H1 (cell line): ENCODE measurements at regions not wholly inside any gene's neighbourhood (a gene's known extent, or its start where the extent isn't known, plus 50 kb on each side); places are given as distances from the start of the nearest gene placed in this dataset.

Source experiments
- CTCF ChIA-PET: fragments of 300-600 bp; sonication (Branson Sonifier 250); formaldehyde crosslinking; loops from one replicate; lab custom pipeline; 2021; ENCODE audit not compliant: partially characterized antibody; lab: Charles Lee
- POLR2A ChIA-PET: fragments of 300-600 bp; sonication (Branson Sonifier 250); formaldehyde crosslinking; loops from one replicate; lab custom pipeline; 2021; ENCODE audit warnings: inconsistent platforms; ENCODE audit not compliant: partially characterized antibody; lab: Charles Lee
- DNase-seq, 2 experiments: peaks; one replicate each; pipeline versions ENCODE4 v3.0.0 to v3.0.0-alpha.2; 2010 to 2022; ENCODE audit warnings: low spot score in 2 of 2, low read depth in 1 of 2, mixed read lengths in 1 of 2
- FAIRE-seq: peaks from 2 replicates; lab custom pipeline; 2011; peaks lifted over from hg19 to GRCh38; lab: Jason Lieb, UNC
- H2AFZ ChIP-seq: 2 replicates; pipeline ENCODE4 v1.8.1; 2012; ENCODE audit warnings: low read length, inconsistent platforms
- H2AK5ac ChIP-seq: 2 replicates; pipeline ENCODE4 v1.6.1; 2013; ENCODE audit warnings: low read depth, low read length
- H2BK120ac ChIP-seq: replicated peaks from 2 replicates; pipeline ENCODE3; 2013; ENCODE audit warnings: low read depth, low read length, inconsistent platforms
- H2BK12ac ChIP-seq: 2 replicates; pipeline ENCODE4 v1.6.1; 2013; ENCODE audit warnings: low read depth, low read length
- H2BK15ac ChIP-seq: 2 replicates; pipeline ENCODE4 v1.6.1; 2013; ENCODE audit warnings: low read length
- H2BK20ac ChIP-seq: 2 replicates; pipeline ENCODE4 v1.6.1; 2013; ENCODE audit warnings: low read length
- H2BK5ac ChIP-seq: 2 replicates; pipeline ENCODE4 v1.6.1; 2013; ENCODE audit warnings: low read depth, low read length
- H3K14ac ChIP-seq: 2 replicates; pipeline ENCODE4 v1.6.1; 2013; ENCODE audit warnings: inconsistent platforms; ENCODE audit not compliant: insufficient read length
- H3K18ac ChIP-seq: 2 replicates; pipeline ENCODE4 v1.6.1; 2013; ENCODE audit warnings: low read length; ENCODE audit errors: extremely low read depth
- H3K23ac ChIP-seq: 2 replicates; pipeline ENCODE4 v1.6.1; 2013; ENCODE audit warnings: inconsistent platforms; ENCODE audit not compliant: insufficient read length
- H3K23me2 ChIP-seq: 2 replicates; pipeline ENCODE4 v1.6.1; 2013; ENCODE audit warnings: low read depth, low read length
- H3K27ac ChIP-seq: 2 replicates; pipeline ENCODE4 v1.6.1; 2011; ENCODE audit warnings: low read depth, low read length, inconsistent platforms
- H3K27me3 ChIP-seq, 4 experiments: replicated peaks in 1 of 4; 1 replicate in 1 of 4; 2 replicates in 3 of 4; pipeline versions ENCODE4 v1.6.1 to v1.8.1; 2011 to 2013; ENCODE audit warnings: low read length in 3 of 4, mild to moderate bottlenecking in 3 of 4, inconsistent platforms in 2 of 4, mixed read lengths in 2 of 4, moderate library complexity in 1 of 4; ENCODE audit not compliant: control insufficient read depth in 3 of 4, insufficient read depth in 3 of 4; ENCODE audit errors: extremely low read depth in 1 of 4
- H3K36me3 ChIP-seq, 4 experiments: 2 replicates each; pipeline versions ENCODE4 v1.6.1 to v1.8.1; 2011 to 2013; ENCODE audit warnings: mild to moderate bottlenecking in 4 of 4, low read length in 3 of 4, moderate library complexity in 2 of 4, control low read depth in 1 of 4, inconsistent platforms in 1 of 4; ENCODE audit not compliant: insufficient read depth in 4 of 4, control insufficient read depth in 2 of 4
- H3K4ac ChIP-seq: replicated peaks from 2 replicates; pipeline ENCODE3; 2013; ENCODE audit warnings: low read length, low read depth, mixed read lengths, inconsistent platforms; ENCODE audit not compliant: insufficient read length
- H3K4me1 ChIP-seq, 4 experiments: replicated peaks in 1 of 4; 1 replicate in 1 of 4; 2 replicates in 3 of 4; pipeline versions ENCODE4 v1.6.1 to v1.8.1; 2011 to 2013; ENCODE audit warnings: low read length in 3 of 4, inconsistent platforms in 2 of 4, mixed read lengths in 1 of 4; ENCODE audit not compliant: insufficient read depth in 4 of 4, control insufficient read depth in 3 of 4
- H3K4me2 ChIP-seq, 2 experiments: 2 replicates each; pipeline versions ENCODE4 v1.6.1 to v1.8.1; 2011 to 2013; ENCODE audit warnings: low read depth in 2 of 2, low read length in 2 of 2, control low read depth in 1 of 2, inconsistent platforms in 1 of 2, mild to moderate bottlenecking in 1 of 2; ENCODE audit not compliant: insufficient read depth in 1 of 2
- H3K4me3 ChIP-seq, 4 experiments: fragments of 200-600, 300-600 bp in 1 of 4; sonication (generic), shearing (Covaris generic), sonication (Bioruptor Twin) in 1 of 4; 2 replicates each; pipeline versions ENCODE4 v1.5.1 to v1.8.1; 2011 to 2016; ENCODE audit warnings: low read length in 4 of 4, low read depth in 3 of 4, control low read depth in 2 of 4, inconsistent platforms in 2 of 4, mild to moderate bottlenecking in 2 of 4, mixed read lengths in 1 of 4, moderate library complexity in 1 of 4; ENCODE audit not compliant: insufficient read depth in 2 of 4; ENCODE audit errors: extremely low read depth in 1 of 4
- H3K56ac ChIP-seq: replicated peaks from 2 replicates; pipeline ENCODE3; 2013; ENCODE audit warnings: low read depth, mild to moderate bottlenecking, mixed read lengths, low read length, inconsistent platforms; ENCODE audit not compliant: insufficient read length
- H3K79me1 ChIP-seq: 2 replicates; pipeline ENCODE4 v1.6.1; 2013; ENCODE audit warnings: low read depth, low read length, control low read depth
- H3K79me2 ChIP-seq, 2 experiments: 2 replicates each; pipeline versions ENCODE4 v1.6.1 to v1.8.1; 2012 to 2013; ENCODE audit warnings: low read length in 2 of 2, mild to moderate bottlenecking in 2 of 2, inconsistent platforms in 1 of 2; ENCODE audit not compliant: insufficient read depth in 2 of 2, control insufficient read depth in 1 of 2
- H3K9ac ChIP-seq, 4 experiments: replicated peaks in 1 of 4; 1 replicate in 1 of 4; 2 replicates in 3 of 4; pipeline versions ENCODE4 v1.6.1 to v1.8.1; 2011 to 2013; ENCODE audit warnings: low read depth in 3 of 4, low read length in 3 of 4, control low read depth in 2 of 4, mild to moderate bottlenecking in 2 of 4, moderate library complexity in 2 of 4, inconsistent platforms in 1 of 4; ENCODE audit errors: extremely low read depth in 1 of 4
- H3K9me3 ChIP-seq, 2 experiments: 2 replicates each; pipeline versions ENCODE4 v1.6.1 to v1.8.1; 2012 to 2013; ENCODE audit warnings: mild to moderate bottlenecking in 2 of 2, moderate library complexity in 2 of 2, control low read depth in 1 of 2, inconsistent platforms in 1 of 2, low read depth in 1 of 2, low read length in 1 of 2, mixed read lengths in 1 of 2; ENCODE audit not compliant: insufficient read depth in 2 of 2
- H4K20me1 ChIP-seq, 2 experiments: replicated peaks in 1 of 2; 2 replicates each; pipeline versions ENCODE3 to v1.8.1; 2011 to 2013; ENCODE audit warnings: inconsistent platforms in 2 of 2, low read length in 2 of 2, mild to moderate bottlenecking in 1 of 2; ENCODE audit not compliant: insufficient read depth in 2 of 2, control insufficient read depth in 1 of 2
- H4K5ac ChIP-seq: 2 replicates; pipeline ENCODE4 v1.6.1; 2013; ENCODE audit warnings: low read length, low read depth, mixed read lengths, inconsistent platforms; ENCODE audit not compliant: insufficient read length
- H4K8ac ChIP-seq: 2 replicates; pipeline ENCODE4 v1.8.0; 2013; ENCODE audit warnings: mild to moderate bottlenecking, moderate library complexity, low read length, inconsistent platforms; ENCODE audit not compliant: insufficient read depth; ENCODE audit errors: extremely low read depth
- H4K91ac ChIP-seq: replicated peaks from 2 replicates; pipeline ENCODE3; 2013; ENCODE audit warnings: low read length, mixed read lengths, inconsistent platforms; ENCODE audit not compliant: insufficient read length
- ATF2 ChIP-seq: IDR thresholded peaks from 2 replicates; pipeline ENCODE4 v1.6.1; 2012; ENCODE audit warnings: low read length, inconsistent platforms
- FOSL1 ChIP-seq: IDR thresholded peaks from 2 replicates; pipeline ENCODE4 v1.6.1; 2011; ENCODE audit warnings: mild to moderate bottlenecking, low read depth, low read length, moderate library complexity; ENCODE audit not compliant: insufficient read depth
- GABPA ChIP-seq: IDR thresholded peaks from 2 replicates; pipeline ENCODE4 v1.6.1; 2011; ENCODE audit warnings: mild to moderate bottlenecking, low read length, moderate library complexity, borderline replicate concordance; ENCODE audit not compliant: insufficient read depth
- KDM5A ChIP-seq: fragments of 200-600 bp; IDR thresholded peaks from 2 replicates; pipeline ENCODE4 v1.7.1; 2012; ENCODE audit warnings: mild to moderate bottlenecking, low read length, inconsistent platforms, mixed read lengths
- SIN3A ChIP-seq, 2 experiments: IDR thresholded peaks in 1 of 2; conservative IDR thresholded peaks in 1 of 2; 2 replicates each; pipeline ENCODE4 v1.6.1; 2011 to 2012; ENCODE audit warnings: low read length in 2 of 2, improper control_type of control experiment in 1 of 2, low read depth in 1 of 2, mild to moderate bottlenecking in 1 of 2
- SP2 ChIP-seq: IDR thresholded peaks from 2 replicates; pipeline ENCODE4 v1.6.1; 2012; ENCODE audit warnings: mild to moderate bottlenecking, low read length, inconsistent platforms
- TBP ChIP-seq: IDR thresholded peaks from 2 replicates; pipeline ENCODE4 v1.6.1; 2011; ENCODE audit warnings: low read depth, low read length, improper control_type of control experiment
- WGBS, 2 experiments: shearing (Covaris generic) in 1 of 2; methylation state at CpG; one replicate each; pipeline versions ENCODE4 v1.1.6 to v1.1.7; 2013 to 2015; ENCODE audit warnings: low lambda C conversion rate in 2 of 2, mixed read lengths in 2 of 2, inconsistent platforms in 1 of 2, low coverage in 1 of 2, missing lambda C conversion rate in 1 of 2; ENCODE audit not compliant: insufficient replicate concordance in 2 of 2, insufficient coverage in 1 of 2, insufficient read length in 1 of 2; ENCODE audit errors: extremely low coverage in 1 of 2, missing lambda C conversion rate in 1 of 2; 5-methylcytosine and 5-hydroxymethylcytosine counted together

- Histone ChIP-seq H3K4me1 (no peaks in the 10 kb centered on the region), H3K9ac (no peak overlapping the region), H3K36me3 (no peaks in the 10 kb centered on the region), H3K4me3 (no peak overlapping the region), H2AFZ (peak overlapping the region; percentile 51; the same call in 1 of the 2 replicates), H3K79me1 (no peaks in the 10 kb centered on the region), H3K14ac (no peak overlapping the region), H3K56ac (no peak overlapping the region), H2BK20ac (no peak overlapping the region), H2AK5ac (no peak overlapping the region), H4K91ac (no peak overlapping the region), H3K23ac (no peak overlapping the region), H2BK5ac (no peak overlapping the region), H3K79me2 (no peaks in the 10 kb centered on the region), H3K27ac (no peak overlapping the region), H3K4me2 (no peak overlapping the region), H3K27me3 (no peaks in the 10 kb centered on the region), H2BK15ac (no peak overlapping the region), H4K20me1 (no peaks in the 10 kb centered on the region), H3K4ac (no peak overlapping the region), H4K8ac (no peak overlapping the region), H4K5ac (no peak overlapping the region), H2BK120ac (no peak overlapping the region), H3K23me2 (no peaks in the 10 kb centered on the region), H2BK12ac (no peak overlapping the region; the same call in 1 of the 2 replicates), H3K9me3 (no peaks in the 10 kb centered on the region), H3K18ac (no peak overlapping the region)
- POLR2A ChIA-PET: no interaction called here
- WGBS, 2 experiments: 90% methylated on average over 11 of the region's 11 CpGs; no CpG with 5 or more reads in 1 of the 2 experiments
- DNase-seq (no peak), FAIRE-seq (no peak)
- CTCF ChIA-PET: interaction anchor here (1.1 kb wide), 1 partner anchor 22 kb away, joined by 3 read pairs; no protein-coding TSS in a partner anchor
- TF ChIP-seq SP2 (no peak), TBP (no peak), FOSL1 (no peak), KDM5A (no peak), SIN3A (conservative IDR thresholded peaks at IDR 0.05 in 1 of 2, IDR thresholded peaks at IDR 0.05 in 1 of 2; ENCODE audit: low read depth in 1 of 2, low read length in 2 of 2) (no peak), GABPA (no peak), ATF2 (no peak)
These were observed 219.8 kb upstream of the STXBP5 start for GRCh38 chr6:146984251-146984924.
